ENCODE measurements at regions not wholly inside any gene's neighbourhood (a gene's known extent, or its start where the extent isn't known, plus 50 kb on each side); places are given as distances from the start of the nearest gene placed in this dataset.

- H3K4me1 ChIP-seq = no peaks in the 10 kb centered on the region
- DNase-seq (ENCODE audit: low read depth in 1 of 2, low spot score in 1 of 2) (no peak), ATAC-seq (no peak), FAIRE-seq (no peak)
- no peaks in the 10 kb centered on the region for H3K9me3 ChIP-seq
- TF ChIP-seq HMGXB4 (CRISPR knock-in tag; IDR thresholded peaks at IDR 0.05; ENCODE audit: borderline replicate concordance) (no peak), ZFP36 (IDR thresholded peaks at IDR 0.05; ENCODE audit: borderline replicate concordance, partially characterized antibody) (no peak), EHF (CRISPR knock-in tag; IDR thresholded peaks at IDR 0.05) (no peak), ZNF302 (CRISPR knock-in tag; IDR thresholded peaks at IDR 0.05) (no peak), CHD2 (IDR thresholded peaks at IDR 0.05; ENCODE audit: low read length, partially characterized antibody) (no peak), HOXA7 (CRISPR knock-in tag; IDR thresholded peaks at IDR 0.05) (no peak)
- no peak overlapping the region for H3K4me3 ChIP-seq
- CTCF ChIA-PET = no interaction called here
- POLR2A ChIA-PET = no interaction called here
- no peak overlapping the region for H3K4me2 ChIP-seq
- no peak overlapping the region for H3K27ac ChIP-seq
- 62% methylated on average over 1 of the region's 1 CpG for WGBS (ENCODE audit: missing lambda C conversion rate)
Measured at GRCh38 chr2:118198268-118198667, 110.0 kb downstream of the INSIG2 start.

- ATAC-seq (peak in 1 of 2 experiments; percentile 71; a peak in 3 of 6 replicates), DNase-seq (ENCODE audit: low read depth in 1 of 2, low spot score in 1 of 2) (peak in 1 of 2 experiments; percentile 24), FAIRE-seq (no peak)
- ChIA-PET POLR2A (no interaction called here), CTCF (no interaction called here)
- no peak for TF ChIP-seq MAX (IDR thresholded peaks at IDR 0.05)
- no peak for TF ChIP-seq HOXB13 (CRISPR knock-in tag; IDR thresholded peaks at IDR 0.05; ENCODE audit: low read depth)
- TF ChIP-seq USF2 (IDR thresholded peaks at IDR 0.05) = peak; percentile 95
- TF ChIP-seq ZNF302 (CRISPR knock-in tag; IDR thresholded peaks at IDR 0.05) = no peak
- TF ChIP-seq RFX5 (IDR thresholded peaks at IDR 0.05) = no peak
- no peak for TF ChIP-seq KDM5A (IDR thresholded peaks at IDR 0.05)
- no peak for TF ChIP-seq NPAS2 (CRISPR knock-in tag; IDR thresholded peaks at IDR 0.05; ENCODE audit: borderline replicate concordance)
- Histone ChIP-seq H3K4me2 (no peak overlapping the region), H3K9me3 (no peaks in the 10 kb centered on the region), H3K4me1 (no peaks in the 10 kb centered on the region), H3K4me3 (no peak overlapping the region), H3K27ac (no peak overlapping the region)
- WGBS (ENCODE audit: missing lambda C conversion rate) = 18% methylated on average over 2 of the region's 2 CpGs
Measured at GRCh38 chr2:118197011-118197675, 108.9 kb downstream of the INSIG2 start.

GRCh38 chr2:118190474-118190873, 102.2 kb downstream of the INSIG2 start:
- no peak overlapping the region for H3K4me2 ChIP-seq
- no peaks in the 10 kb centered on the region for H3K4me1 ChIP-seq
- FAIRE-seq = no peak
- CTCF ChIA-PET = no interaction called here
- DNase-seq (ENCODE audit: low read depth in 1 of 2, low spot score in 1 of 2) = no peak
- no peaks in the 10 kb centered on the region for H3K9me3 ChIP-seq
- ATAC-seq = no peak
- H3K4me3 ChIP-seq = no peak overlapping the region
- TF ChIP-seq ZC3H11A (IDR thresholded peaks at IDR 0.05) (no peak), PBX3 (IDR thresholded peaks at IDR 0.05) (no peak), SMC3 (IDR thresholded peaks at IDR 0.05) (no peak), ELK1 (IDR thresholded peaks at IDR 0.05; ENCODE audit: low read depth, low read length) (no peak), RFX5 (IDR thresholded peaks at IDR 0.05) (no peak), USF2 (IDR thresholded peaks at IDR 0.05) (no peak), HDAC2 (IDR thresholded peaks at IDR 0.05) (no peak), NPAS2 (CRISPR knock-in tag; IDR thresholded peaks at IDR 0.05; ENCODE audit: borderline replicate concordance) (no peak), E2F6 (IDR thresholded peaks at IDR 0.05; ENCODE audit: borderline replicate concordance, low read depth) (no peak), HMGXB4 (CRISPR knock-in tag; IDR thresholded peaks at IDR 0.05; ENCODE audit: borderline replicate concordance) (no peak), ZFP36 (IDR thresholded peaks at IDR 0.05; ENCODE audit: borderline replicate concordance, partially characterized antibody) (no peak), MYC (IDR thresholded peaks at IDR 0.05; ENCODE audit: borderline replicate concordance, low read length) (no peak), BCL3 (IDR thresholded peaks at IDR 0.05) (no peak)
- no peak overlapping the region for H3K27ac ChIP-seq
- POLR2A ChIA-PET = no interaction called here
